Adipocyte (in vitro differentiated cells): ENCODE measurements at regions not wholly inside any gene's neighbourhood (a gene's known extent, or its start where the extent isn't known, plus 50 kb on each side); places are given as distances from the start of the nearest gene placed in this dataset.
"Not testable (repeated sequence)": the region's sequence is repeated elsewhere in the genome, so short reads cannot be mapped to it uniquely, and the experiment has no call there.

Experiments used
- DNase-seq: peaks from one replicate; pipeline ENCODE4 v3.0.0-alpha.2; 2015; ENCODE audit warnings: low read depth
- H3K27me3 ChIP-seq: replicated peaks from 2 replicates; pipeline ENCODE4 v1.7.0; 2013; ENCODE audit warnings: mild to moderate bottlenecking, low read length, moderate library complexity; ENCODE audit not compliant: control insufficient read depth, insufficient read depth
- H3K36me3 ChIP-seq: 2 replicates; pipeline ENCODE4 v1.7.0; 2013; ENCODE audit warnings: low read length, mild to moderate bottlenecking, moderate library complexity; ENCODE audit not compliant: control insufficient read depth, insufficient read depth, severe bottlenecking
- H3K4me1 ChIP-seq: 2 replicates; pipeline ENCODE4 v1.7.0; 2013; ENCODE audit warnings: mild to moderate bottlenecking, low read length, moderate library complexity; ENCODE audit not compliant: control insufficient read depth, insufficient read depth
- H3K4me3 ChIP-seq: 2 replicates; pipeline ENCODE4 v1.7.0; 2013; ENCODE audit warnings: mild to moderate bottlenecking, low read length, moderate library complexity
- H3K9ac ChIP-seq: 2 replicates; pipeline ENCODE4 v1.7.0; 2013; ENCODE audit warnings: mild to moderate bottlenecking, low read length, moderate library complexity
- H3K9me3 ChIP-seq: 2 replicates; pipeline ENCODE4 v1.7.0; 2013; ENCODE audit warnings: mild to moderate bottlenecking, low read length, moderate library complexity; ENCODE audit not compliant: control insufficient read depth

DNA sequence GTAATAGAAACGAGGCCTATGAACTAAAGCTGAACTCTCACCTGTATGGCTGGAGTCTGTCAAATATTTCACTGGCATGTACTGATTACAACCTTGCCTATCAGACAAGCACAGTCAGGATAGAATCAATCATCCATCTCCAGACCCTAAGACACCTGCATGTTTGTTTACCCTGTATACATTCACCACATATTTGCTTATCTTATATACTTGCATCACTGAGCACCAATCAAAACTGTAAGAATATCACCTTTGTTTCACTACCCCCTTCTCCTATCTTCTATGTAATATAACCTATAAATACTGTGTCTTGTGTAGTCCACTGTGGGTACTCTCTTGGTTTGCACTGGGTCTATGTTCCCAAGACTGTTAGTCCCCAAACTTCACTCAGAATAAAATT, 1085.7 kb downstream of the TAF11L14 start:
- no peaks in the 10 kb centered on the region for H3K9me3 ChIP-seq
- no peaks in the 10 kb centered on the region for H3K27me3 ChIP-seq
- H3K4me3 ChIP-seq: no peak overlapping the region
- H3K4me1 ChIP-seq: no peaks in the 10 kb centered on the region
- DNase-seq: no peak
- H3K36me3 ChIP-seq: no peaks in the 10 kb centered on the region
- H3K9ac ChIP-seq: no peak overlapping the region

DNA sequence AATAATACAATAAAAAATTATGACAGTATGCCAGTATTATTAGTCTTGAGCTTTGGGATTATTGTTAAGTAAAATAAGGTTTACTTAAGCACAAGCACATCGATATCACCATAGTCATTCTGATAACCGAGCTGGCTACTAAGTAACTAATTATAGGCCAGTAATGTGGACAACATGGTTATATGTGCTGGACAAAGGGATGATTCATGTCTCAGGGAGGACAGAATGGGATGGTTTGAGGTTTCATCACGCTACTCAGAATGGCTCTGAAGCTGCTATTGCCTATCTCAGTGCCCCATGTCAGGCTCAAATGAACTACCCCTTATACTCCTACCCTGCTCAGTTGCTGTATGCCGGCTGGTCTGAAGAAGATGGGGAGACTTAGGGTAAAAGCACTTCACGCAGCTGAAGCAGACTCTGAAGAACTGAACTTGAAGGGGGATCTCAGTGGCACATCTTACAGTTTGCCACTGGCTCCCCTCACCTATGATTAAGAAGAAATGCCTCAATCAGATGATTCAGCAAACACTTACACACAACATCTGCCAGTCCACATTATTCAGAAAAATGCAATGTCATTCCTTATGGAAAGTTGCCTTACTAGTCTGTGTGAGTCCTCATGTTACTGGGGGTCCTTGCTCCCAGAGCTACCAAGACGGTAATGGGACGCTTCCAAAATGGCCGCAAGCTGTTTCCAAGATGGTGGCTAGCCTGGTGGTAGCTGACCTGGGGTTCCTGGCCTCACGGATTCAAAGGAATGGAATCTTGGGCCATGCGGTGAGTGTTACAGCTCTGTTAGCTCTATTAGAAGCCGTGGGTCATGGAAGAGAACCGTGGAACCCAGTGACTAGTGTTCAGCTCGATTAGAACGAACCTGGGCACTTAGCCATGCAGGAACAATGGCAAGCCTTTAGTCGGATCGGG, 1098.6 kb downstream of the TAF11L14 start:
- H3K9me3 ChIP-seq: no peaks in the 10 kb centered on the region
- H3K4me1 ChIP-seq: no peaks in the 10 kb centered on the region
- H3K4me3 ChIP-seq: no peak overlapping the region
- no peak overlapping the region for H3K9ac ChIP-seq
- no peaks in the 10 kb centered on the region for H3K27me3 ChIP-seq
- no peaks in the 10 kb centered on the region for H3K36me3 ChIP-seq
- DNase-seq: no peak

DNA sequence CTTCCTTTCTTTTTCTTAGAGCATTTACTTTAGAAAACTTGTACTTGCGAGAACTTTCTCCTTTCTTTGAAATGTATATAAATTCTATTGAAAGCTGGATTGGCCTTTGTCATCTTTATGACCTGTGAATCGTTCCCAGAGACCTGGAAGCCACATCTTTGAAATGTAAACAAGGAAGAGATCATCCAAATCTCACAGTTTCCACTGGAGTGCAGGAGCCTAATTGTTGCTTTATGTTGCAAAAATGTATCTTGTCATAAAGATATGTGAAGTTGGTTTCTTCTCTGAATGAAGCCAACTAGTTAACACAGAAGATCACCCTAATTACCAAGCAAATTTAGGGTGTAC, 1101.8 kb downstream of the TAF11L14 start:
- no peak for DNase-seq
- H3K9me3 ChIP-seq: no peaks in the 10 kb centered on the region

DNA sequence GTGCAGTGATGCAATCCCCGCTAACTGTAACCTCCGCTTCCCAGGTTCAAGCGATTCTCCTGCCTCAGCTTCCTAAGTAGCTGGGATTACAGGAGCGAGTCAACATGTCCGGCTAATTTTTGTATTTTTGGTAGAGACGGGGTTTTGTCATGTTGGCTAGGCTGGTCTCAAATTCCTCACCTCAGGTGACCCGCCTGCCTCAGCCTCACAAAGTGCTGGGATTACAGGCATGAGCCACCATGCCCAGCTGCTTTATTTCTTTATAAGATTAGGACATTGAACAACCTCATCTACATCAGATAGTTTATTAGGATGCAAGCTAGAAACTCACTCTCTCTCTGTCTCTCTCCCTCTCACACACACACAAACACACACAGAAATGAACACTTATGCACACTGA, 1102.5 kb downstream of the TAF11L14 start:
- not testable (repeated sequence) for H3K4me1 ChIP-seq, H3K4me3 ChIP-seq, H3K9me3 ChIP-seq, H3K9ac ChIP-seq, DNase-seq, H3K27me3 ChIP-seq, H3K36me3 ChIP-seq

More for the DNA sequence above, 1101.8 kb downstream of the TAF11L14 start:
- no peak overlapping the region for H3K9ac ChIP-seq
- no peaks in the 10 kb centered on the region for H3K27me3 ChIP-seq
- H3K4me3 ChIP-seq: no peak overlapping the region
- no peaks in the 10 kb centered on the region for H3K4me1 ChIP-seq
- no peaks in the 10 kb centered on the region for H3K36me3 ChIP-seq

DNA sequence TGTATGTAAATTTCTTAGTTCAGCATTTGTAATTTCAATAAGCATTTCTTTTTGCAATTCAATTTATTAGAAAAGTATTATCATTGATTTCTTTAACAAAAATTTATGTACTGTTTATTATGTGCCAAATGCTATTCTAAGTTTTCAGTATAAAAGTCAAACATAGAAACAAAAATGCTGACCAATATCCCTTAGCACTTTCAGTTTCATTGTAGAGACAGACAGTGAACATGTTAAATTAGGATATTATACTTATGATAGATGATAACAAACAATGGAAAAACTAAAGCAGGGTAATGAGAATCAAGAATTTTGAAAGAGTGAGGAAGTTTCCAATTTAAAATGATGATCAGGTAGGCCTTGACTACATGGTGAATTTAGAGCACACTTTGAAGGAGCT, 1106.0 kb downstream of the TAF11L14 start:
- Histone ChIP-seq H3K4me1 (no peaks in the 10 kb centered on the region), H3K4me3 (no peak overlapping the region), H3K27me3 (no peaks in the 10 kb centered on the region), H3K9ac (no peak overlapping the region), H3K9me3 (no peaks in the 10 kb centered on the region), H3K36me3 (no peaks in the 10 kb centered on the region)
- no peak for DNase-seq

DNA sequence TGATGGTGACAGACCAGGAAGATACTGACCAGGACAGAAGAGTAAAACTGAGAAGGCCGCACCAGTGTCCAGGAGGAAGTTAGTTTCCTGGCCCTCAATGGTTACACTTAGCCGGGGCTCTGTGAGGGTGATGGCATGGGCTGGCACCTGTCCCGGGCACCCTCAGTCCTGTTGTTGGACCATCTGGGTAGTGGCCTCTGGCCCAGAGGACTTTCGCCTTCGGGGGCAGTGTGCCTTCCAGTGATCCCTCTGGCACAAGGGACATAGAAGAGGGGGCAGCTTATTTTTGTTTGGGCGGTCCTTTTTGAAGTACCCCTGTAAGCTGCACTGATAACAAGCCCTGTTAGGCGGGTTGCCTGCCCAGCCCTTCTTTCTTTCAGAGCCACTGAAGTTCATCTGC, 1108.6 kb downstream of the TAF11L14 start:
- no peak overlapping the region for H3K4me3 ChIP-seq
- no peaks in the 10 kb centered on the region for H3K4me1 ChIP-seq
- H3K9ac ChIP-seq: no peak overlapping the region
- no peaks in the 10 kb centered on the region for H3K9me3 ChIP-seq
- H3K36me3 ChIP-seq: no peaks in the 10 kb centered on the region
- H3K27me3 ChIP-seq: no peaks in the 10 kb centered on the region
- DNase-seq: no peak

DNA sequence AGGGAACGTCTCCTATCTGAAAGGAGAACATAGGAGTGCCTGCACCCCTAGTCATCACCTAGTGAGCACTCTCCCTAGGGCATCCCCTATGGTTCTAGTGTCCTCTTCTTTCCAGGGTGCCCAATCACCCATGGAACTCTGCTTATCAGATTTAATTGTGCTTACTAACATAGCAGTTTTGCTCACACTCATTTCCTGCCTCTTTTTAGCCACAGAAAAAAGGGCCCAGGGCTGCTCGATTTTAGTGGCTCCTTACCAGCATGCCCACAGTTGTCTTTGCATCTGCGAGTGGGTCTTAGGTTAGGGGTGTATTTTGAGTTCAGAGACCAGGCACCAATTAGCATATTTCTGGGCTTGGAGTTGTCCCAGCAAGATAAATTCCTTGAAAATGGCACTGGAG, 1110.2 kb downstream of the TAF11L14 start:
- H3K9me3 ChIP-seq: no peaks in the 10 kb centered on the region
- H3K4me1 ChIP-seq: no peaks in the 10 kb centered on the region
- no peak overlapping the region for H3K4me3 ChIP-seq
- DNase-seq: no peak
- H3K9ac ChIP-seq: no peak overlapping the region
- H3K36me3 ChIP-seq: no peaks in the 10 kb centered on the region
- H3K27me3 ChIP-seq: no peaks in the 10 kb centered on the region

DNA sequence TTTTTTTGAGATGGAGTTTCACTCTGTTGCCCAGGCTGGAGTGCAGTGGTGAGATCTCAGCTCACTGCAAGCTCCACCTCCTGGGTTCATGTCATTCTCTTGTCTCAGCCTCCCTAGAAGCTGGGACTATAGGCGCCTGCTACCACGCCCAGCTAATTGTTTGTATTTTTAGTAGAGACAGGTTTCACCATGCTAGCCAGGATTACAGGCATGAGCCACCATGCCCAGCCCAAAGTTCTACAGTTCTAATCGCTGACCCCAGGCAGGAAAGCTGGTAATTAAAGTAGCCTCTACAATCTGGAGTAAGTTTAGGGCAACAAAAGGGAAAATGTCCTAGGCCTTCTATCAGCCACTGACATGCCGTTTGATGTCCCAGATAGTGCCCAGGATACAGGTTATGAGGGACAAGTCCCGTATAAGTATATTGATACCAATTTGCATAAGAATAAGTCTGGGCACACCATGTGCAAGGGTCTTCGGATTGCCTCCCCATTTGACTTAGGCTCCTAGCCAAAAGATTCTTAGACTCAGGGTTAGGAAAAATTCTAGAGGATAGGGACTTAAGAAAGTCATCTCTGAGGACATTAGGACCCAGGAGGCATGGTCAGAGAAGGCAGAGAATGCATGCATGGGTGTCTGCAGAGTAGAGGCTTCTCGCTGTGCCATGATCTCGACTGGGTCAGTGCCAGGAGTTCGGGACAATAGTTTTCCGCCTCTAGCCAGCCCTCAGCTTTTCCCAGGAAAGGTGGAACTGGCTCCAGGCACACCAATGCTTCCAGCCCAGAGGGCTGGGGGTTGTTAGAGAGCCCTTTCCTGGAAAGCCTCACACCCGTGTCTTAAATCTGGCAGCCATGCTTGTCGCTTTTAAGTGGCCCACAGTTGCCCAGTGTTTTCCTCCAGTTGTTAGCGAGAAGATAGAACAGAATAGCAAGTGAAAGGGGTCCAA, 1111.1 kb downstream of the TAF11L14 start:
- H3K4me3 ChIP-seq: peak overlapping the region; percentile 78
- no peaks in the 10 kb centered on the region for H3K27me3 ChIP-seq
- H3K9ac ChIP-seq: peak overlapping the region; percentile 67
- no peaks in the 10 kb centered on the region for H3K4me1 ChIP-seq
- H3K9me3 ChIP-seq: no peaks in the 10 kb centered on the region
- no peaks in the 10 kb centered on the region for H3K36me3 ChIP-seq
- DNase-seq: no peak

DNA sequence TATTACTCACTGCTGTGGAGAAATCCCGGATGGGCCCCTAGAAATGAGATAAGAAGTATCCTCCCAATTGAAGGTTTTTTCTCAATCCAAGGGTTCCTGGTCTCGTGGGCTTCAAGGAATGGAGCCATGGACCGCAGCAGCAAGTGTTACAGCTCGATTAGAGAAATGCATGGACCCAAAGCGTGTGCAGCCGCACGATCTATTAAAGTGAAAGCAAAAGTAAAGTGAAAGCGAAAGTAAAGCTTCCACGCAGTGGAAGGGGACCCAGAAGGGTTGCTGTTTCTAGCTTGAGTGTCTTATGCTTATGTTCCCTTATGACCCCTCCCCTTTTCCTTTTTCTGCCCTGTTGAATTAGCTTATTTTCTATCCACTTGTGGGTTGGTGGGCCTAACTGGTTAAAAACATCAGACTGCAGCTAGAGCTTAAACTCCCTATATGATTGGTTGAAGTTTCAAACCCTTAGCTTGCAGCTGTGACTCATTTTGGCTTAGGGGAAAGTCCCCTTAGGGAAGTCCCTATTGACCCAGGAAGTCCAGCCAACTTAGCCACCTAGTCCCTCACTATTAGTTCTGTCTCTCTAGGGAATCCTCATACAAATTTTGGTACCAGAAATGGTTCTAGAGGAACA, 1111.8 kb downstream of the TAF11L14 start:
- H3K36me3 ChIP-seq: no peaks in the 10 kb centered on the region
- no peaks in the 10 kb centered on the region for H3K9me3 ChIP-seq
- H3K27me3 ChIP-seq: no peaks in the 10 kb centered on the region
- H3K4me1 ChIP-seq: no peaks in the 10 kb centered on the region
- peak overlapping the region; percentile 78 for H3K4me3 ChIP-seq
- no peak for DNase-seq
- H3K9ac ChIP-seq: peak overlapping the region; percentile 67

DNA sequence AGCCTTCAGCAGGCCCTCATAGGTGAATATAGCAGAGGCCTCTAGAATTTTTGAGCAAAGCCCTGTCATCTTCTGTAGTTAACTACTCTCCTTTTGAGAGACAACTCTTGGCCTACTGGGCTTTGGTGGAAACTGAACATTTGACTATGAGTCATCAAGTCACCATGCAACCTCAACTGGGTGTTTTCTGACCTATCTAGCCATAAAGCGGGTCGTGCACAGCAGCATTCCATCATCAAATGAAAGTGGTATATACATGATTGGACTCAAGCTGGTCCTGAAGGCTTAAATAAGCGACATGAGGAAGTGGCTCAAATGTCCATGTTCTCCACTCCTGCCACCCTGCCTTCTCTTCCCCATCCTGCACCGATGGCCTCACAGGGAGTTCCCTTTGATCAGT, 1115.5 kb downstream of the TAF11L14 start:
- Histone ChIP-seq H3K27me3 (no peaks in the 10 kb centered on the region), H3K9ac (no peak overlapping the region), H3K4me1 (no peaks in the 10 kb centered on the region), H3K36me3 (no peaks in the 10 kb centered on the region), H3K4me3 (no peak overlapping the region), H3K9me3 (no peaks in the 10 kb centered on the region)
- DNase-seq: no peak

DNA sequence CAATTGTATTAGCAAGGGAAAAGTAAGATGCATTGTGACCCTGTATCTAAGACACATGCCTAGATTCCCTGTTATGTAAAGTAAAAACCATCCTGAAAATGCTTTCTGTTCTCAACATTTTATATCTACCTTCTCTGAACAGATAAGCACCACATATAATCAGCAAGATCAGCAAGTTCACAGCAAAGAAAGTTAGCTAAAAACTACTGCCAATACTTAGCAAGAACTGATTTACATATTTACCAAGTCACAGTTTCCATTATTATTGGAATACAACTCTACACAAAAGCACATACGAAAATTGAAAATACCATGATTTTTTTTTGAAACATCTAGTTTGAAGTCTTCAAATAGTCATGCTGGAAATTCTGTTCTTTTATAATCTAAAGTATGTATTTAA, 1118.1 kb downstream of the TAF11L14 start:
- no peak overlapping the region for H3K4me3 ChIP-seq
- no peak overlapping the region for H3K9ac ChIP-seq
- H3K9me3 ChIP-seq: no peaks in the 10 kb centered on the region
- no peaks in the 10 kb centered on the region for H3K36me3 ChIP-seq
- H3K27me3 ChIP-seq: no peaks in the 10 kb centered on the region
- H3K4me1 ChIP-seq: no peaks in the 10 kb centered on the region
- no peak for DNase-seq
